ENCODE measurements at regions not wholly inside any gene's neighbourhood (a gene's known extent, or its start where the extent isn't known, plus 50 kb on each side); places are given as distances from the start of the nearest gene placed in this dataset.

DNA sequence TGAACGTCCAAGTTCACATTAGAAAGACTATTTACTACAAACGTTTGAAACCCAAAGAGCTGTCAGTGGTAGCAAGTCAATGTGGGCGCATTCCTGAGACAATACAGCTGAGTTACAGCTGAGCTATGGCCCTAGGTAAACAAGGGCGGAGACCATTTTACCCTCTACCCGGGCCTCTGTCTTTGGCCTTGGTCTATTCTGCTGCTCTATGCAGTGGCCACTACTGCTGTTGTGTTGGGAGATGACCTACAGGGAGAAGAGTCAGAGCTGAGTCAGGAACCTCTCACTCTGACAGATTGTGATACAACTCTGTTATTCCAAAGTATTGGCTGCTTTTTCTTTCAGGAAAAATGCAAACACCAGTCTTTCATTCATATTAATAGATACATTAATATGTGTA, 700.6 kb downstream of the SEMA5A start:
- TF ChIP-seq, protein P1, sequence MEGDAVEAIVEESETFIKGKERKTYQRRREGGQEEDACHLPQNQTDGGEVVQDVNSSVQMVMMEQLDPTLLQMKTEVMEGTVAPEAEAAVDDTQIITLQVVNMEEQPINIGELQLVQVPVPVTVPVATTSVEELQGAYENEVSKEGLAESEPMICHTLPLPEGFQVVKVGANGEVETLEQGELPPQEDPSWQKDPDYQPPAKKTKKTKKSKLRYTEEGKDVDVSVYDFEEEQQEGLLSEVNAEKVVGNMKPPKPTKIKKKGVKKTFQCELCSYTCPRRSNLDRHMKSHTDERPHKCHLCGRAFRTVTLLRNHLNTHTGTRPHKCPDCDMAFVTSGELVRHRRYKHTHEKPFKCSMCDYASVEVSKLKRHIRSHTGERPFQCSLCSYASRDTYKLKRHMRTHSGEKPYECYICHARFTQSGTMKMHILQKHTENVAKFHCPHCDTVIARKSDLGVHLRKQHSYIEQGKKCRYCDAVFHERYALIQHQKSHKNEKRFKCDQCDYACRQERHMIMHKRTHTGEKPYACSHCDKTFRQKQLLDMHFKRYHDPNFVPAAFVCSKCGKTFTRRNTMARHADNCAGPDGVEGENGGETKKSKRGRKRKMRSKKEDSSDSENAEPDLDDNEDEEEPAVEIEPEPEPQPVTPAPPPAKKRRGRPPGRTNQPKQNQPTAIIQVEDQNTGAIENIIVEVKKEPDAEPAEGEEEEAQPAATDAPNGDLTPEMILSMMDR (IDR thresholded peaks at IDR 0.05; ENCODE audit: insufficient read depth, low read length, poor library complexity, severe bottlenecking) = no peak
- no peak for TF ChIP-seq EZH2phosphoT487 (conservative IDR thresholded peaks at IDR 0.05; ENCODE audit: low read length)
